HG02973 (cell line): ENCODE measurements at regions not wholly inside any gene's neighbourhood (a gene's known extent, or its start where the extent isn't known, plus 50 kb on each side); places are given as distances from the start of the nearest gene placed in this dataset.
"Not testable (repeated sequence)": the region's sequence is repeated elsewhere in the genome, so short reads cannot be mapped to it uniquely, and the experiment has no call there.

ENCODE experiments used
- ATAC-seq: cut with Tn5 transposase; IDR thresholded peaks from one replicate; pipeline ENCODE4 v1.9.1; 2021; ENCODE audit warnings: moderate library complexity; ENCODE audit not compliant: unreplicated experiment

- no peak for ATAC-seq
Observed at GRCh38 chr16:65716737-65717700, 595.2 kb upstream of the CDH11 start.

- no peak for ATAC-seq
Observed at GRCh38 chr16:65713181-65713808, 591.4 kb upstream of the CDH11 start.

GRCh38 chr16:65710107-65710506, 588.2 kb upstream of the CDH11 start:
- no peak for ATAC-seq

GRCh38 chr16:65704866-65705265, 583.0 kb upstream of the CDH11 start:
- ATAC-seq: no peak

GRCh38 chr16:65702707-65703402, 581.0 kb upstream of the CDH11 start:
- no peak for ATAC-seq

- no peak for ATAC-seq
Observed at GRCh38 chr16:65700596-65700995, 578.7 kb upstream of the CDH11 start.

- ATAC-seq: no peak
Observed at GRCh38 chr16:65698791-65699321, 577.0 kb upstream of the CDH11 start.

- no peak for ATAC-seq
Observed at GRCh38 chr16:65697521-65697920, 575.7 kb upstream of the CDH11 start.

- ATAC-seq: no peak
Observed at GRCh38 chr16:65697065-65697464, 575.2 kb upstream of the CDH11 start.

GRCh38 chr16:65691846-65692245, 570.0 kb upstream of the CDH11 start:
- not testable (repeated sequence) for ATAC-seq

GRCh38 chr16:65689726-65690125, 567.9 kb upstream of the CDH11 start:
- no peak for ATAC-seq

- no peak for ATAC-seq
Observed at GRCh38 chr16:65688301-65688700, 566.4 kb upstream of the CDH11 start.

- ATAC-seq: no peak
Observed at GRCh38 chr16:65684230-65684629, 562.4 kb upstream of the CDH11 start.

GRCh38 chr16:65681406-65681805, 559.5 kb upstream of the CDH11 start:
- no peak for ATAC-seq

GRCh38 chr16:65679785-65680184, 557.9 kb upstream of the CDH11 start:
- no peak for ATAC-seq

- no peak for ATAC-seq
Observed at GRCh38 chr16:65675161-65675560, 553.3 kb upstream of the CDH11 start.

- ATAC-seq: no peak
Observed at GRCh38 chr16:65672960-65673359, 551.1 kb upstream of the CDH11 start.

GRCh38 chr16:65671071-65671470, 549.2 kb upstream of the CDH11 start:
- ATAC-seq: no peak

- ATAC-seq: no peak
Observed at GRCh38 chr16:65668064-65668595, 546.3 kb upstream of the CDH11 start.

- ATAC-seq: no peak
Observed at GRCh38 chr16:65667011-65667578, 545.2 kb upstream of the CDH11 start.
